Occipital lobe (tissue), 1 donor: ENCODE measurements at regions not wholly inside any gene's neighbourhood (a gene's known extent, or its start where the extent isn't known, plus 50 kb on each side); places are given as distances from the start of the nearest gene placed in this dataset.
"Not testable (repeated sequence)": the region's sequence is repeated elsewhere in the genome, so short reads cannot be mapped to it uniquely, and the experiment has no call there.

ENCODE experiments used
- DNase-seq: peaks from one replicate; lab custom pipeline; 2025; lab: John Stamatoyannopoulos, UW

- DNase-seq = peak; percentile 84
Measured at GRCh38 chr7:149714081-149714909, 59.1 kb downstream of the ZNF467 start.

GRCh38 chr7:149713731-149714068 lies 59.7 kb downstream of the ZNF467 start:
- no peak for DNase-seq

GRCh38 chr7:149713061-149713730 lies 60.2 kb downstream of the ZNF467 start:
- no peak for DNase-seq

GRCh38 chr7:149708026-149708425 lies 65.4 kb downstream of the ZNF467 start:
- no peak for DNase-seq

- DNase-seq = no peak
Measured at GRCh38 chr7:149707448-149707886, 65.9 kb downstream of the ZNF467 start.

- no peak for DNase-seq
Measured at GRCh38 chr7:149706398-149706797, 67.0 kb downstream of the ZNF467 start.

GRCh38 chr7:149704507-149704906 lies 68.9 kb downstream of the ZNF467 start:
- no peak for DNase-seq

GRCh38 chr7:149703044-149703650 lies 70.2 kb downstream of the ZNF467 start:
- no peak for DNase-seq

GRCh38 chr7:149701495-149702240 lies 71.7 kb downstream of the ZNF467 start:
- no peak for DNase-seq

GRCh38 chr7:149697767-149698166 lies 75.6 kb downstream of the ZNF467 start:
- DNase-seq = not testable (repeated sequence)

GRCh38 chr7:149696280-149696679 lies 77.1 kb downstream of the ZNF467 start:
- no peak for DNase-seq

GRCh38 chr7:149692557-149692982 lies 80.8 kb downstream of the ZNF467 start:
- no peak for DNase-seq

- no peak for DNase-seq
Measured at GRCh38 chr7:149692056-149692455, 81.3 kb downstream of the ZNF467 start.

- no peak for DNase-seq
Measured at GRCh38 chr7:149690688-149691446, 82.5 kb downstream of the ZNF467 start.

GRCh38 chr7:149689291-149689721 lies 84.1 kb downstream of the ZNF467 start:
- no peak for DNase-seq

GRCh38 chr7:149688836-149689235 lies 84.6 kb downstream of the ZNF467 start:
- DNase-seq = no peak

- not testable (repeated sequence) for DNase-seq
Measured at GRCh38 chr7:149687820-149688219, 85.6 kb downstream of the ZNF467 start.

- DNase-seq = no peak
Measured at GRCh38 chr7:149686449-149686848, 86.9 kb downstream of the ZNF467 start.

- no peak for DNase-seq
Measured at GRCh38 chr7:149686011-149686410, 87.4 kb downstream of the ZNF467 start.

- DNase-seq = no peak
Measured at GRCh38 chr7:149685455-149685854, 87.9 kb downstream of the ZNF467 start.

GRCh38 chr7:149683898-149684297 lies 89.5 kb downstream of the ZNF467 start:
- DNase-seq = no peak
